Neuronal stem cell (in vitro differentiated cells): ENCODE measurements at regions not wholly inside any gene's neighbourhood (a gene's known extent, or its start where the extent isn't known, plus 50 kb on each side); places are given as distances from the start of the nearest gene placed in this dataset.

Source experiments
- DNase-seq: peaks from one replicate; pipeline ENCODE4 v3.0.0-alpha.2; 2013; ENCODE audit warnings: low spot score
- H2AFZ ChIP-seq: one replicate; pipeline ENCODE4 v1.6.1; 2013; ENCODE audit warnings: mild to moderate bottlenecking, low read length, inconsistent platforms
- H2AK5ac ChIP-seq: 2 replicates; pipeline ENCODE4 v1.6.1; 2013; ENCODE audit warnings: low read depth, mild to moderate bottlenecking, inconsistent platforms, low read length, moderate library complexity, mixed read lengths
- H2BK120ac ChIP-seq: 2 replicates; pipeline ENCODE4 v1.6.1; 2013; ENCODE audit warnings: low read depth, mild to moderate bottlenecking, inconsistent platforms, low read length, moderate library complexity, mixed read lengths
- H2BK12ac ChIP-seq: one replicate; pipeline ENCODE4 v1.6.1; 2013; ENCODE audit warnings: low read length, inconsistent platforms
- H2BK15ac ChIP-seq: 2 replicates; pipeline ENCODE4 v1.6.1; 2013; ENCODE audit warnings: mild to moderate bottlenecking, low read length, inconsistent platforms, mixed read lengths
- H2BK5ac ChIP-seq: one replicate; pipeline ENCODE4 v1.6.1; 2013; ENCODE audit warnings: inconsistent platforms, mild to moderate bottlenecking, low read length, moderate library complexity
- H3K14ac ChIP-seq: one replicate; pipeline ENCODE4 v1.6.1; 2013; ENCODE audit warnings: low read length, inconsistent platforms
- H3K18ac ChIP-seq: 2 replicates; pipeline ENCODE4 v1.6.1; 2013; ENCODE audit warnings: low read length, inconsistent platforms
- H3K23ac ChIP-seq: 2 replicates; pipeline ENCODE4 v1.6.1; 2013; ENCODE audit warnings: low read depth, mild to moderate bottlenecking, mixed read lengths, low read length, inconsistent platforms; ENCODE audit not compliant: poor library complexity
- H3K27ac ChIP-seq: replicated peaks from 3 replicates; pipeline ENCODE4 v1.5.1; 2013; ENCODE audit warnings: low read length, inconsistent platforms
- H3K27me3 ChIP-seq, 3 experiments: 2 replicates each; pipeline ENCODE4 v1.6.1; 2013; ENCODE audit warnings: low read length in 3 of 3, mild to moderate bottlenecking in 2 of 3, inconsistent platforms in 1 of 3, low read depth in 1 of 3, mixed read lengths in 1 of 3, moderate library complexity in 1 of 3; ENCODE audit not compliant: control insufficient read depth in 3 of 3, insufficient read depth in 3 of 3
- H3K36me3 ChIP-seq, 2 donors: replicated peaks in 1 of 2; 2 replicates each; pipeline ENCODE4 v1.6.1; 2013; ENCODE audit warnings: low read length in 2 of 2; ENCODE audit not compliant: control insufficient read depth in 2 of 2, insufficient read depth in 2 of 2
- H3K4ac ChIP-seq: 2 replicates; pipeline ENCODE4 v1.6.1; 2013; ENCODE audit warnings: inconsistent platforms, mild to moderate bottlenecking, low read length, moderate library complexity
- H3K4me1 ChIP-seq, 2 donors: 1 replicate in 1 of 2; 2 replicates in 1 of 2; pipeline ENCODE4 v1.6.1; 2013; ENCODE audit warnings: low read length in 2 of 2, low read depth in 1 of 2; ENCODE audit not compliant: control insufficient read depth in 2 of 2, insufficient read depth in 1 of 2
- H3K4me2 ChIP-seq: one replicate; pipeline ENCODE4 v1.6.1; 2013; ENCODE audit warnings: mild to moderate bottlenecking, low read length, inconsistent platforms; ENCODE audit not compliant: insufficient read depth, poor library complexity, severe bottlenecking
- H3K4me3 ChIP-seq, 2 donors: 2 replicates each; pipeline ENCODE4 v1.5.1; 2013; ENCODE audit warnings: low read length in 2 of 2, mild to moderate bottlenecking in 2 of 2, inconsistent platforms in 1 of 2, moderate library complexity in 1 of 2
- H3K79me1 ChIP-seq: one replicate; pipeline ENCODE4 v1.6.1; 2013; ENCODE audit warnings: low read depth, mild to moderate bottlenecking, inconsistent platforms, low read length, moderate library complexity
- H3K9ac ChIP-seq: one replicate; pipeline ENCODE4 v1.6.1; 2013; ENCODE audit warnings: mild to moderate bottlenecking, low read depth, low read length, inconsistent platforms; ENCODE audit not compliant: poor library complexity
- H3K9me3 ChIP-seq, 2 donors: replicated peaks in 1 of 2; 2 replicates each; pipeline versions ENCODE3 to v1.6.1; 2013; ENCODE audit warnings: low read length in 2 of 2, mild to moderate bottlenecking in 2 of 2, inconsistent platforms in 1 of 2, low read depth in 1 of 2, mixed read lengths in 1 of 2, moderate library complexity in 1 of 2; ENCODE audit not compliant: control insufficient read depth in 2 of 2, insufficient read depth in 1 of 2
- H4K8ac ChIP-seq: one replicate; pipeline ENCODE4 v1.6.1; 2013; ENCODE audit warnings: low read depth, mild to moderate bottlenecking, inconsistent platforms, low read length, moderate library complexity
- H4K91ac ChIP-seq: one replicate; pipeline ENCODE4 v1.6.1; 2013; ENCODE audit warnings: low read length, low read depth, mild to moderate bottlenecking, inconsistent platforms; ENCODE audit not compliant: poor library complexity
- WGBS, 2 donors: extraction: QIAGEN DNeasy Blood & Tissue Kit; methylation state at CpG; one replicate each; pipeline ENCODE4 v1.1.7; 2013; ENCODE audit warnings: missing lambda C conversion rate in 2 of 2, mixed read lengths in 1 of 2; ENCODE audit not compliant: insufficient read length in 2 of 2, insufficient replicate concordance in 1 of 2; ENCODE audit errors: extremely low coverage in 2 of 2; 5-methylcytosine and 5-hydroxymethylcytosine counted together

GRCh38 chr12:107474639-107475539 lies 210.7 kb upstream of the PWP1 start:
- no peak overlapping the region for H2BK15ac ChIP-seq
- H3K4ac ChIP-seq: no peak overlapping the region
- H2AK5ac ChIP-seq: no peak overlapping the region
- no peak overlapping the region for H2BK12ac ChIP-seq
- no peaks in the 10 kb centered on the region for H3K9me3 ChIP-seq
- no peak overlapping the region for H3K23ac ChIP-seq
- no peak overlapping the region for H2BK5ac ChIP-seq
- no peaks in the 10 kb centered on the region for H3K27me3 ChIP-seq
- no peak overlapping the region for H3K27ac ChIP-seq
- no peak overlapping the region for H3K18ac ChIP-seq
- no peak overlapping the region for H3K4me2 ChIP-seq
- peaks cover 0 to 2% of the 10 kb centered on the region in 2 donors for H3K4me1 ChIP-seq
- WGBS, 2 donors: no CpG with 5 or more reads among the region's 4 CpGs
- H2AFZ ChIP-seq: no peak overlapping the region
- no peaks in the 10 kb centered on the region for H3K79me1 ChIP-seq
- DNase-seq: no peak
- H4K8ac ChIP-seq: no peak overlapping the region
- H3K9ac ChIP-seq: no peak overlapping the region
- no peak overlapping the region for H4K91ac ChIP-seq
- no peak overlapping the region for H2BK120ac ChIP-seq
- no peak overlapping the region for H3K14ac ChIP-seq
- H3K36me3 ChIP-seq: no peaks in the 10 kb centered on the region
- H3K4me3 ChIP-seq: no peak overlapping the region

- H2BK12ac ChIP-seq: no peak overlapping the region
- H3K4me3 ChIP-seq: no peak overlapping the region
- H3K9ac ChIP-seq: no peak overlapping the region
- H3K18ac ChIP-seq: no peak overlapping the region
- H4K91ac ChIP-seq: no peak overlapping the region
- H2BK15ac ChIP-seq: no peak overlapping the region
- no peak overlapping the region for H3K14ac ChIP-seq
- H3K23ac ChIP-seq: no peak overlapping the region
- H2AK5ac ChIP-seq: no peak overlapping the region
- no peak overlapping the region for H3K4me2 ChIP-seq
- no peaks in the 10 kb centered on the region for H3K79me1 ChIP-seq
- no peak overlapping the region for H3K4ac ChIP-seq
- H4K8ac ChIP-seq: no peak overlapping the region
- no peak for DNase-seq
- H3K9me3 ChIP-seq: no peaks in the 10 kb centered on the region
- no CpG with 5 or more reads among the region's 4 CpGs for WGBS, 2 donors
- H2BK120ac ChIP-seq: no peak overlapping the region
- peaks cover 0 to 2% of the 10 kb centered on the region in 2 donors for H3K4me1 ChIP-seq
- no peak overlapping the region for H2BK5ac ChIP-seq
- H3K27ac ChIP-seq: no peak overlapping the region
- no peak overlapping the region for H2AFZ ChIP-seq
- H3K36me3 ChIP-seq: no peaks in the 10 kb centered on the region
- no peaks in the 10 kb centered on the region for H3K27me3 ChIP-seq
Observed at GRCh38 chr12:107475900-107476299, 209.7 kb upstream of the PWP1 start.

GRCh38 chr12:107477018-107477417 lies 208.6 kb upstream of the PWP1 start:
- no peak overlapping the region for H2BK120ac ChIP-seq
- H4K91ac ChIP-seq: no peak overlapping the region
- no peak overlapping the region for H4K8ac ChIP-seq
- WGBS, 2 donors: no CpG with 5 or more reads among the region's 7 CpGs
- H3K9me3 ChIP-seq: no peaks in the 10 kb centered on the region
- no peak overlapping the region for H3K4ac ChIP-seq
- no peak overlapping the region for H3K18ac ChIP-seq
- no peak overlapping the region for H2BK5ac ChIP-seq
- H2AK5ac ChIP-seq: no peak overlapping the region
- H3K23ac ChIP-seq: no peak overlapping the region
- no peak overlapping the region for H3K14ac ChIP-seq
- no peaks in the 10 kb centered on the region for H3K27me3 ChIP-seq
- no peak overlapping the region for H3K9ac ChIP-seq
- H3K4me3 ChIP-seq: no peak overlapping the region
- H3K4me1 ChIP-seq: peaks cover 0 to 2% of the 10 kb centered on the region in 2 donors
- H2BK15ac ChIP-seq: no peak overlapping the region
- H2AFZ ChIP-seq: no peak overlapping the region
- no peaks in the 10 kb centered on the region for H3K36me3 ChIP-seq
- no peak overlapping the region for H3K4me2 ChIP-seq
- H3K27ac ChIP-seq: no peak overlapping the region
- no peak overlapping the region for H2BK12ac ChIP-seq
- DNase-seq: no peak
- no peaks in the 10 kb centered on the region for H3K79me1 ChIP-seq

GRCh38 chr12:107477947-107478610 lies 207.5 kb upstream of the PWP1 start:
- no peak overlapping the region for H3K14ac ChIP-seq
- H2BK12ac ChIP-seq: no peak overlapping the region
- H3K4ac ChIP-seq: no peak overlapping the region
- H3K23ac ChIP-seq: no peak overlapping the region
- H3K4me2 ChIP-seq: no peak overlapping the region
- no peak overlapping the region for H2BK15ac ChIP-seq
- no peaks in the 10 kb centered on the region for H3K27me3 ChIP-seq
- H4K8ac ChIP-seq: no peak overlapping the region
- H3K27ac ChIP-seq: no peak overlapping the region
- no peak overlapping the region for H3K9ac ChIP-seq
- H3K9me3 ChIP-seq: no peaks in the 10 kb centered on the region
- WGBS, 2 donors: no CpG with 5 or more reads among the region's 2 CpGs
- no peak overlapping the region for H3K18ac ChIP-seq
- H2BK120ac ChIP-seq: no peak overlapping the region
- peaks cover 0 to 2% of the 10 kb centered on the region in 2 donors for H3K4me1 ChIP-seq
- H3K79me1 ChIP-seq: no peaks in the 10 kb centered on the region
- DNase-seq: no peak
- no peaks in the 10 kb centered on the region for H3K36me3 ChIP-seq
- H4K91ac ChIP-seq: no peak overlapping the region
- H2BK5ac ChIP-seq: no peak overlapping the region
- no peak overlapping the region for H2AFZ ChIP-seq
- H3K4me3 ChIP-seq: no peak overlapping the region
- H2AK5ac ChIP-seq: no peak overlapping the region
